GM21526 (cell line): ENCODE measurements at regions not wholly inside any gene's neighbourhood (a gene's known extent, or its start where the extent isn't known, plus 50 kb on each side); places are given as distances from the start of the nearest gene placed in this dataset.

Source experiments
- ATAC-seq: cut with Tn5 transposase; IDR thresholded peaks from one replicate; pipeline ENCODE4 v1.9.1; 2021; ENCODE audit warnings: moderate library complexity; ENCODE audit not compliant: unreplicated experiment, low FRiP score

- no peak for ATAC-seq
Measured at GRCh38 chr18:78293940-78294541, 685.6 kb upstream of the SALL3 start.

GRCh38 chr18:78295262-78295661, 684.4 kb upstream of the SALL3 start:
- no peak for ATAC-seq

- ATAC-seq: no peak
Measured at GRCh38 chr18:78296166-78296565, 683.5 kb upstream of the SALL3 start.

- no peak for ATAC-seq
Measured at GRCh38 chr18:78297048-78297447, 682.6 kb upstream of the SALL3 start.

GRCh38 chr18:78303519-78304191, 676.0 kb upstream of the SALL3 start:
- no peak for ATAC-seq

GRCh38 chr18:78304192-78305164, 675.1 kb upstream of the SALL3 start:
- no peak for ATAC-seq

GRCh38 chr18:78305789-78306188, 673.8 kb upstream of the SALL3 start:
- ATAC-seq: no peak

GRCh38 chr18:78309307-78309706, 670.3 kb upstream of the SALL3 start:
- no peak for ATAC-seq

- ATAC-seq: no peak
Measured at GRCh38 chr18:78309924-78310323, 669.7 kb upstream of the SALL3 start.

GRCh38 chr18:78319264-78319663, 660.4 kb upstream of the SALL3 start:
- no peak for ATAC-seq

- no peak for ATAC-seq
Measured at GRCh38 chr18:78319961-78320360, 659.7 kb upstream of the SALL3 start.

- ATAC-seq: no peak
Measured at GRCh38 chr18:78321402-78321801, 658.2 kb upstream of the SALL3 start.

- ATAC-seq: no peak
Measured at GRCh38 chr18:78323453-78324197, 656.0 kb upstream of the SALL3 start.

- ATAC-seq: no peak
Measured at GRCh38 chr18:78327643-78328042, 652.0 kb upstream of the SALL3 start.

GRCh38 chr18:78330766-78331165, 648.9 kb upstream of the SALL3 start:
- no peak for ATAC-seq

GRCh38 chr18:78352910-78353309, 626.7 kb upstream of the SALL3 start:
- no peak for ATAC-seq

GRCh38 chr18:78362198-78362597, 617.4 kb upstream of the SALL3 start:
- no peak for ATAC-seq

GRCh38 chr18:78363556-78364387, 615.8 kb upstream of the SALL3 start:
- ATAC-seq: no peak

GRCh38 chr18:78364388-78364960, 615.1 kb upstream of the SALL3 start:
- ATAC-seq: no peak
